ENCODE measurements at regions not wholly inside any gene's neighbourhood (a gene's known extent, or its start where the extent isn't known, plus 50 kb on each side); places are given as distances from the start of the nearest gene placed in this dataset.

- Histone ChIP-seq H3K9ac (no peak overlapping the region), H3K4me1 (ENCODE audit: low read depth, poor library complexity, severe bottlenecking) (peaks cover 14% of the 10 kb centered on the region), H4K20me1 (ENCODE audit: insufficient read depth) (no peaks in the 10 kb centered on the region), H3K27ac (no peak overlapping the region), H3K4me3 (IDR thresholded peaks at IDR 0.05; ENCODE audit: insufficient read depth, low read depth, low read length) (no peak overlapping the region), H3K27me3 (ENCODE audit: insufficient read depth, low read depth) (no peaks in the 10 kb centered on the region), H2AFZ (ENCODE audit: low read depth) (no peak overlapping the region), H3K4me2 (no peak overlapping the region), H3K79me2 (ENCODE audit: insufficient read depth, low read depth) (no peaks in the 10 kb centered on the region), H3K36me3 (ENCODE audit: insufficient read depth) (no peaks in the 10 kb centered on the region)
- no peak for TF ChIP-seq CTCF (conservative IDR thresholded peaks at IDR 0.05; ENCODE audit: low read depth, low read length)
These were observed 101.0 kb downstream of the CD200R1L start for GRCh38 chr3:112745567-112746248.

- Histone ChIP-seq H3K4me3 (IDR thresholded peaks at IDR 0.05; ENCODE audit: insufficient read depth, low read depth, low read length) (no peak overlapping the region), H3K79me2 (ENCODE audit: insufficient read depth, low read depth) (no peaks in the 10 kb centered on the region), H3K4me2 (peak overlapping the region; percentile 17; the same call in 1 of the 2 replicates), H3K9ac (no peak overlapping the region), H3K36me3 (ENCODE audit: insufficient read depth) (no peaks in the 10 kb centered on the region), H4K20me1 (ENCODE audit: insufficient read depth) (no peaks in the 10 kb centered on the region), H3K27me3 (ENCODE audit: insufficient read depth, low read depth) (no peaks in the 10 kb centered on the region), H2AFZ (ENCODE audit: low read depth) (no peak overlapping the region), H3K27ac (no peak overlapping the region; the same call in 1 of the 2 replicates), H3K4me1 (ENCODE audit: low read depth, poor library complexity, severe bottlenecking) (peaks cover 14% of the 10 kb centered on the region)
- TF ChIP-seq CTCF (conservative IDR thresholded peaks at IDR 0.05; ENCODE audit: low read depth, low read length), result no peak
These were observed 101.7 kb downstream of the CD200R1L start for GRCh38 chr3:112744825-112745566.

- Histone ChIP-seq H2AFZ (ENCODE audit: low read depth) (no peak overlapping the region), H3K9ac (no peak overlapping the region), H4K20me1 (ENCODE audit: insufficient read depth) (no peaks in the 10 kb centered on the region), H3K79me2 (ENCODE audit: insufficient read depth, low read depth) (no peaks in the 10 kb centered on the region), H3K27me3 (ENCODE audit: insufficient read depth, low read depth) (no peaks in the 10 kb centered on the region), H3K4me2 (no peak overlapping the region), H3K4me1 (ENCODE audit: low read depth, poor library complexity, severe bottlenecking) (peaks cover 14% of the 10 kb centered on the region), H3K36me3 (ENCODE audit: insufficient read depth) (no peaks in the 10 kb centered on the region), H3K27ac (no peak overlapping the region), H3K4me3 (IDR thresholded peaks at IDR 0.05; ENCODE audit: insufficient read depth, low read depth, low read length) (no peak overlapping the region)
- TF ChIP-seq CTCF (conservative IDR thresholded peaks at IDR 0.05; ENCODE audit: low read depth, low read length), result no peak
These were observed 102.6 kb downstream of the CD200R1L start for GRCh38 chr3:112744106-112744505.

- no peaks in the 10 kb centered on the region for H3K27me3 ChIP-seq (ENCODE audit: insufficient read depth, low read depth)
- no peaks in the 10 kb centered on the region for H3K36me3 ChIP-seq (ENCODE audit: insufficient read depth)
- H3K79me2 ChIP-seq (ENCODE audit: insufficient read depth, low read depth), result no peaks in the 10 kb centered on the region
- TF ChIP-seq CTCF (conservative IDR thresholded peaks at IDR 0.05; ENCODE audit: low read depth, low read length), result no peak
- H3K9ac ChIP-seq, result no peak overlapping the region
- no peak overlapping the region for H3K27ac ChIP-seq
- no peak overlapping the region for H3K4me3 ChIP-seq (IDR thresholded peaks at IDR 0.05; ENCODE audit: insufficient read depth, low read depth, low read length)
- no peaks in the 10 kb centered on the region for H4K20me1 ChIP-seq (ENCODE audit: insufficient read depth)
- no peak overlapping the region for H2AFZ ChIP-seq (ENCODE audit: low read depth)
- H3K4me2 ChIP-seq, result no peak overlapping the region
- H3K4me1 ChIP-seq (ENCODE audit: low read depth, poor library complexity, severe bottlenecking), result peaks cover 14% of the 10 kb centered on the region
These were observed 102.0 kb upstream of the CCDC80 start for GRCh38 chr3:112742934-112743333.

All from KMS-11 (cell line).